C4-2B (cell line): ENCODE measurements at regions not wholly inside any gene's neighbourhood (a gene's known extent, or its start where the extent isn't known, plus 50 kb on each side); places are given as distances from the start of the nearest gene placed in this dataset.

Experiments
- CTCF ChIP-seq: fragments of 450-650 bp; conservative IDR thresholded peaks from 2 replicates; pipeline ENCODE4 v1.5.1; 2017; ENCODE audit warnings: mild to moderate bottlenecking
- ZFX ChIP-seq: fragments of 450-650 bp; IDR thresholded peaks from 2 replicates; pipeline ENCODE4 v1.6.1; 2017

GRCh38 chr16:66263973-66264310, 102.5 kb upstream of the CDH5 start:
- no peak for TF ChIP-seq CTCF
- TF ChIP-seq ZFX: no peak
